Natural killer cell (primary cell): ENCODE measurements at regions not wholly inside any gene's neighbourhood (a gene's known extent, or its start where the extent isn't known, plus 50 kb on each side); places are given as distances from the start of the nearest gene placed in this dataset.

Experiments used
- ATAC-seq, 3 donors: fragments of 150-1000 bp in 2 of 3; fragments of 200-7000 bp in 1 of 3; cut with Tn5 transposase; 1 replicate in 1 of 3; 2 replicates in 2 of 3; pipeline ENCODE4 v1.10.0; 2021; ENCODE audit warnings: mild to moderate bottlenecking in 2 of 3, moderate library complexity in 2 of 3
- DNase-seq, 2 donors: peaks; one replicate each; pipeline versions ENCODE4 v3.0.0 to v3.0.0-alpha.2; 2013 to 2021; ENCODE audit warnings: mixed read lengths in 1 of 2
- H3K27ac ChIP-seq: one replicate; pipeline ENCODE4 v1.5.1; 2013; ENCODE audit warnings: mild to moderate bottlenecking, low read length
- H3K27me3 ChIP-seq: one replicate; pipeline ENCODE4 v1.6.1; 2013; ENCODE audit warnings: low read length; ENCODE audit not compliant: control insufficient read depth, insufficient read depth
- H3K36me3 ChIP-seq: one replicate; pipeline ENCODE4 v1.6.1; 2013; ENCODE audit warnings: low read length; ENCODE audit not compliant: control insufficient read depth, insufficient read depth
- H3K4me1 ChIP-seq: one replicate; pipeline ENCODE4 v1.6.1; 2013; ENCODE audit warnings: low read length; ENCODE audit not compliant: control insufficient read depth, insufficient read depth
- H3K4me3 ChIP-seq: one replicate; pipeline ENCODE4 v1.5.1; 2013; ENCODE audit warnings: low read length
- H3K9me3 ChIP-seq: one replicate; pipeline ENCODE4 v1.6.1; 2013; ENCODE audit warnings: low read length; ENCODE audit not compliant: control insufficient read depth, insufficient read depth
- H3K27ac Mint-ChIP-seq, 2 donors: one replicate each; pipeline ENCODE4 v1.8.0; 2022; ENCODE audit warnings: mild to moderate bottlenecking in 2 of 2, mixed read lengths in 2 of 2, moderate library complexity in 1 of 2
- H3K27me3 Mint-ChIP-seq, 2 donors: one replicate each; pipeline ENCODE4 v1.8.0; 2022; ENCODE audit warnings: low read depth in 2 of 2, mixed read lengths in 2 of 2
- H3K36me3 Mint-ChIP-seq: one replicate; pipeline ENCODE4 v1.8.0; 2022; ENCODE audit warnings: mixed read lengths
- H3K4me1 Mint-ChIP-seq, 2 donors: one replicate each; pipeline ENCODE4 v1.8.0; 2022; ENCODE audit warnings: mixed read lengths in 2 of 2
- H3K4me3 Mint-ChIP-seq: one replicate; pipeline ENCODE4 v1.8.0; 2022; ENCODE audit warnings: mild to moderate bottlenecking, moderate library complexity, mixed read lengths
- H3K9me3 Mint-ChIP-seq, 2 donors: one replicate each; pipeline ENCODE4 v1.8.0; 2022; ENCODE audit warnings: mixed read lengths in 2 of 2
- CTCF ChIP-seq: fragments of 200-600 bp; IDR thresholded peaks from one replicate; pipeline ENCODE4 v1.8.0; 2022; ENCODE audit warnings: antibody characterized with exemption
- WGBS: methylation state at CpG from one replicate; pipeline ENCODE4 v1.1.7; 2013; ENCODE audit warnings: missing lambda C conversion rate; ENCODE audit not compliant: insufficient coverage; 5-methylcytosine and 5-hydroxymethylcytosine counted together
- intact Hi-C: fragments of 100-400 bp; cut with micrococcal nuclease; formaldehyde crosslinking; loops from one replicate; pipeline ENCODE4 v1.14.2; 2022

- WGBS = 86% methylated on average over 10 of the region's 10 CpGs
- H3K27ac ChIP-seq = no peak overlapping the region
- no peak overlapping the region for H3K27ac Mint-ChIP-seq
- intact Hi-C loops = no loop called here
- peaks cover 7 to 24% of the 10 kb centered on the region in 2 donors for H3K27me3 Mint-ChIP-seq
- ATAC-seq (no peak), DNase-seq (no peak)
- no peak for TF ChIP-seq CTCF
- no peaks in the 10 kb centered on the region for H3K4me1 ChIP-seq
- H3K4me3 ChIP-seq = no peak overlapping the region
- no peaks in the 10 kb centered on the region for H3K9me3 ChIP-seq
- no peak overlapping the region for H3K4me3 Mint-ChIP-seq
- H3K36me3 ChIP-seq = no peaks in the 10 kb centered on the region
- no peaks in the 10 kb centered on the region for H3K27me3 ChIP-seq
- H3K4me1 Mint-ChIP-seq = peaks cover 7 to 10% of the 10 kb centered on the region in 2 donors
- H3K9me3 Mint-ChIP-seq = no peaks in the 10 kb centered on the region
- no peaks in the 10 kb centered on the region for H3K36me3 Mint-ChIP-seq
These were observed 81.4 kb upstream of the PKDCC start for GRCh38 chr2:41966431-41966893.

GRCh38 chr2:41966920-41967319, 80.9 kb upstream of the PKDCC start:
- no peaks in the 10 kb centered on the region for H3K36me3 Mint-ChIP-seq
- no peak overlapping the region for H3K27ac Mint-ChIP-seq
- H3K4me3 Mint-ChIP-seq = no peak overlapping the region
- 86% methylated on average over 8 of the region's 8 CpGs for WGBS
- no peaks in the 10 kb centered on the region for H3K4me1 ChIP-seq
- no peaks in the 10 kb centered on the region for H3K9me3 Mint-ChIP-seq
- no peaks in the 10 kb centered on the region for H3K36me3 ChIP-seq
- DNase-seq = no peak
- intact Hi-C loops = no loop called here
- no peak for TF ChIP-seq CTCF
- H3K27ac ChIP-seq = no peak overlapping the region
- no peaks in the 10 kb centered on the region for H3K9me3 ChIP-seq
- no peaks in the 10 kb centered on the region for H3K27me3 ChIP-seq
- no peak overlapping the region for H3K4me3 ChIP-seq
- no peak for ATAC-seq
- peaks cover 7 to 10% of the 10 kb centered on the region in 2 donors for H3K4me1 Mint-ChIP-seq
- peaks cover 7 to 24% of the 10 kb centered on the region in 2 donors for H3K27me3 Mint-ChIP-seq

GRCh38 chr2:41967476-41968181, 80.2 kb upstream of the PKDCC start:
- Histone ChIP-seq H3K27me3 (no peaks in the 10 kb centered on the region), H3K9me3 (no peaks in the 10 kb centered on the region), H3K27ac (no peak overlapping the region), H3K4me3 (no peak overlapping the region), H3K36me3 (no peaks in the 10 kb centered on the region), H3K4me1 (no peaks in the 10 kb centered on the region)
- H3K4me3 Mint-ChIP-seq = no peak overlapping the region
- no peaks in the 10 kb centered on the region for H3K9me3 Mint-ChIP-seq
- WGBS = 88% methylated on average over 13 of the region's 13 CpGs
- no peak for ATAC-seq
- intact Hi-C loops = no loop called here
- no peak for DNase-seq
- peaks cover 7 to 10% of the 10 kb centered on the region in 2 donors for H3K4me1 Mint-ChIP-seq
- H3K36me3 Mint-ChIP-seq = no peaks in the 10 kb centered on the region
- no peak overlapping the region for H3K27ac Mint-ChIP-seq
- TF ChIP-seq CTCF = no peak
- peaks cover 7 to 19% of the 10 kb centered on the region in 2 donors for H3K27me3 Mint-ChIP-seq

- Mint-ChIP-seq H3K4me3 (no peak overlapping the region), H3K36me3 (no peaks in the 10 kb centered on the region), H3K4me1 (peaks cover 7 to 10% of the 10 kb centered on the region in 2 donors), H3K9me3 (no peaks in the 10 kb centered on the region), H3K27ac (no peak overlapping the region), H3K27me3 (peaks cover 7 to 16% of the 10 kb centered on the region in 2 donors)
- Histone ChIP-seq H3K4me3 (no peak overlapping the region), H3K27ac (no peak overlapping the region), H3K36me3 (no peaks in the 10 kb centered on the region), H3K4me1 (no peaks in the 10 kb centered on the region), H3K27me3 (no peaks in the 10 kb centered on the region), H3K9me3 (no peaks in the 10 kb centered on the region)
- ATAC-seq (no peak), DNase-seq (no peak)
- intact Hi-C loops = no loop called here
- WGBS = 88% methylated on average over 2 of the region's 2 CpGs
- no peak for TF ChIP-seq CTCF
These were observed 79.6 kb upstream of the PKDCC start for GRCh38 chr2:41968182-41968578.
